GM21423 (cell line): ENCODE measurements at regions not wholly inside any gene's neighbourhood (a gene's known extent, or its start where the extent isn't known, plus 50 kb on each side); places are given as distances from the start of the nearest gene placed in this dataset.
"Not testable (repeated sequence)": the region's sequence is repeated elsewhere in the genome, so short reads cannot be mapped to it uniquely, and the experiment has no call there.

Source experiments
- ATAC-seq: cut with Tn5 transposase; IDR thresholded peaks from one replicate; pipeline ENCODE4 v1.9.1; 2021; ENCODE audit warnings: mild to moderate bottlenecking, moderate library complexity; ENCODE audit not compliant: unreplicated experiment

DNA sequence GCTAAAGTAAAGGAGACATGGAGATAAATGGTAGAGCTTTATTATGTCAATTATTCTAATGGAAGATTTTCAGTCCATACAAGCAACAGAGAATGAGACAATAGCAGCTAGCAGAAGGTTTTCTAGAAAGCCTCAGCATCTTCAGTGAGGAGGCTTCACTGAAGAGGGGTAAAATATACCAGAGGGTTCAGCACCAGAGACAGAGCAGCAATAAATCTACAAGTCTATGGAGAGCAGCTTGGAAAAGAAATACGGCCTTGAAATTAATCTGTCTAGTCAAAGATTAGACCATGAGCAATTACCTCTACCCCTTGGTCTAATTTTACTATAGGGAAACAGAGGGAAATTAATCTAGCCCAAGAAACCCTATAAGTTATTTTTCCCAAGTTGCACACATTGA lies 185.7 kb upstream of the CRIM1 start:
- ATAC-seq = no peak

DNA sequence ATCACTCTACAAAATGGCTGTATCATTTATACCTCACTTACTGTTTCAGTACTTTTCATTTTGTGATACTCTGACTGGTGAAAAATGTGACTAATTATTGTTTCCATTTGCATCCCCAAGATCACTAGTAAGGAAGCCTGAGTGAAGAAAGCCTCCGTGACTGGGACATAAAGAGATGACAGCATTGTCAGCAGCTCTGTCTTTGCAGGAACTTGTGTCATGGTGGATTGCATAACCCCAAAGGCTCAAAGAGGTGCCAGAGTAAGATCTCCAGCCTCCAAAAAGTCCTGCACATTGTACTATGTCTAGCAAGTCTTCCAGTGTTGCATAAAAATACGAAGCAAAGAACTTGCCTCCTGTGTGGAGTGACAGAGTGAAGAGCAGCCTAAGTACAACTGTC lies 187.5 kb upstream of the CRIM1 start:
- no peak for ATAC-seq

DNA sequence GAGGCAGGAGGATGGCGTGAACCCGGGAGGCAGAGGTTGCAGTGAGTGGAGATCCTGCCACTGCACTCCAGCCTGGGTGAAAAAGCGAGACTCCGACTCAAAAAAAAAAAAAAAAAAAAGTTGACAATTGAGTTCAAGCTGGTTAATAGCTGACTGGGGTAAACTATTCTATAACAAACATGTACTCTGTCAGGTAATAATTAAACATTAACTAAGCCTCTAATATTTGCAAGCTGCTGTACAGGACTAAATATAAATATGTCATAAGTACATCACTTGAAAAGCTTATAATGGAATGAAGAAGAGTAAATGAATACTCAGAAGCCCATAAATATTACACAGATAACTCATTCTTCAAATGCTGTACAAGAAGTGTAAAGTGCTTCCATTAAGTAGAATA lies 190.4 kb upstream of the CRIM1 start:
- peak; percentile 71 for ATAC-seq

GRCh38 chr2:36163520-36164254 lies 191.9 kb upstream of the CRIM1 start:
- ATAC-seq = peak; percentile 74

DNA sequence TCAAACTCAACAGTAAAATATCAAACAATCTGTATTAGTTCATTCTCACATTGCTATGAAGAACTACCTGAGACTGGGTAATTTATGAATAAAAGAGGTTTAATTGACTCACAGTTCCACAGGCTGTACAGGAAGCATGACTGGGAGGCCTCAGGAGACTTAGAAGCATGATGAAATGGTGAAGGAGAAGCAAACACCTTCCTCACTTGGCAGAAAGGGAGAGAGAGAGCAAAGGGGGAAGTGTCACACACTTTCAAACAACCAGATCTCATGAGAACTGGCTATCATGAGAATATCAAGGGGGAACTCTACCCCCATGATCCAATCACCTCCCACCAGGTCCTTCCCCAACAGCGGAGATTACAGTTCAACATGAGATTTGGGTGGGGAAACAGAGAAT lies 198.5 kb upstream of the CRIM1 start:
- ATAC-seq = not testable (repeated sequence)

DNA sequence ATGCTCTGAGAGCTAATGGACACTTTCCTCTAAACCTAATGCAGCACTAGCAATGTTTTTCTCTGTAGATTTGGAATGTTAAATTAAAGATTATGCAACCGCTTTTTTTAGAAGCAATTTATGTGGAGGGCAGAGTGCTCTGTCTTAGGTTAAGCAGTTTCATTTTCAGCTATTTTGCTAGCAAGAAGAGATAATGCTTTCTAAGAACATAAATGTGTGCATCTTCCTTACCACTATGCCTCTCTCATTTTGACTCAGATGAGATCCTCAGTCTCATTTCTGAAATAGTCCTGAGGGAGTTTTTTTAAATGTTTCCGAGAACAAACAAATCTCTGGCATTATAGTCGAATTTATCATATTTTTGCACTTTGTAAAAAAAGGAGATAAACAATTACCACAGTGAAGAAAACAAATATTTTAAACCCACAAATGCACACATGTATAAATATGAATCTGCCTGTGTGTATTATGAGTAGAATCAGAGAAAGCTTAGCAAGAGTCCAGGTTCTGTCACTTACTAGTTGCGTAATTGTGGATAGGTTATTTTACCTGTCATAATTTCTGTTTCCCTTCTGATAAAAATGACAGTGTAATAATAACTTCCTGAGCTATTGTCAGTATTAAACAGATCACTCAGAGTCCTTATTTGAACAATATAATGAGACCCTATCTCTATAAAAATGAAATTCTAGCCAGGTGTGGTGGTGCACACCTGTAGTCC lies 207.7 kb upstream of the CRIM1 start:
- peak; percentile 90 for ATAC-seq

GRCh38 chr2:36146765-36147164 lies 208.8 kb upstream of the CRIM1 start:
- no peak for ATAC-seq

- no peak for ATAC-seq
Measured at GRCh38 chr2:36140391-36140790, 215.2 kb upstream of the CRIM1 start.

- no peak for ATAC-seq
Measured at GRCh38 chr2:36137612-36138011, 218.0 kb upstream of the CRIM1 start.

DNA sequence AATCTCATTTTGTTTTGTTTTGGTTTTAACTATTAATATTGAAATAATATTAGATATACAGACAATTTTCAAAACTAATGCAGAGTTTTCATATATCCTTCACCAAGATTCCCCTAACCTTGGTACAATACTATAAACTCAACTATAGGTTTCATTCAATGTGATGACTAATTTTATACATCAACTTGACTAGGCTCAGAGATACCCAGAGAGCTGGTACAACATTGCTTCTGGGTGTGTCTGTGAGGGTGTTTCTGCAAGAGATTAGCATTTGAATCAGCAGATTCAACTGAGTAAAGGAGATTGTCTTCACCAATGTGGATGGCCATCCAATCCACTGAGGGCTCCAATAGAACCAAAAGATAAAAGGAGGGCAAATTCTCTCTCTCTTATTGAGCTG lies 221.3 kb upstream of the CRIM1 start:
- ATAC-seq = no peak

DNA sequence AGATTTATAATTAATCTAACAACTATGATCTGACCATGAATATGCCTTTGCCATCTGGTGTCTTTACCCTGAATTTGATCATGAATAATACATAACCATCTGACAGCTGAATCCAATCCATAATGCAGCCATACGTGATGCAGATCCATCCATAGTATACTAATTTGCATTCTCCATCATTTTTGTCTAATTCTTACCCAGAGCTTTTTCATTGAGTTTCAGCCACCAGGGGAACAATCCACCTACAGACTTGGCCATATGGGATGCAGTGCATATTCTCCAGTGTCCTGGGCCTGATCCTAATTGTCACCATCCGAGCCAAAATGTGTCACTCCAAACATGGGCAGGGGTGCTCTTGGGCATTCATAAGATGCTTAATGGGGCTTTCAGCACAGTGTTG lies 227.2 kb upstream of the CRIM1 start:
- no peak for ATAC-seq

GRCh38 chr2:36125702-36126101 lies 229.9 kb upstream of the CRIM1 start:
- no peak for ATAC-seq

GRCh38 chr2:36123995-36124394 lies 231.6 kb upstream of the CRIM1 start:
- ATAC-seq = no peak

GRCh38 chr2:36097022-36097421 lies 258.6 kb upstream of the CRIM1 start:
- ATAC-seq = no peak

GRCh38 chr2:36091844-36092741 lies 263.5 kb upstream of the CRIM1 start:
- ATAC-seq = not testable (repeated sequence)

GRCh38 chr2:36088716-36089328 lies 266.8 kb upstream of the CRIM1 start:
- no peak for ATAC-seq

DNA sequence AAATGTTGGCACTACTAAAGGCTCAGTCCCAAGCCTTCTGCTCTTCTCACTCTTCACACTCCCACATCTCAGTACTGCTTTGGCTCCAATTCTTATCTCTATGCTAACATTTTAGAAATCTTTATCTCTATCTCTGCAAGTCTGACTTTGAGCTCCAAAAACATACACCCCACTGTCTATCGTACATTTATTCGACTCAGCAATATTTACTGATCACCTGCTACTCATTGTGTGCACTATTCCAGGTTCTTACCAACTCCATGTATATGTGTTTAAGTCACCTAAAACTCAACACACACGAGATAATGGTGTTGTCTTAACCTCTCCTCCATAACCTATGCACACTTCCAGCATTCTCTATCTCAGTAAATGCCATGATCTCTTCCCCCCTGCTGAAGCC lies 268.2 kb upstream of the CRIM1 start:
- ATAC-seq = no peak

DNA sequence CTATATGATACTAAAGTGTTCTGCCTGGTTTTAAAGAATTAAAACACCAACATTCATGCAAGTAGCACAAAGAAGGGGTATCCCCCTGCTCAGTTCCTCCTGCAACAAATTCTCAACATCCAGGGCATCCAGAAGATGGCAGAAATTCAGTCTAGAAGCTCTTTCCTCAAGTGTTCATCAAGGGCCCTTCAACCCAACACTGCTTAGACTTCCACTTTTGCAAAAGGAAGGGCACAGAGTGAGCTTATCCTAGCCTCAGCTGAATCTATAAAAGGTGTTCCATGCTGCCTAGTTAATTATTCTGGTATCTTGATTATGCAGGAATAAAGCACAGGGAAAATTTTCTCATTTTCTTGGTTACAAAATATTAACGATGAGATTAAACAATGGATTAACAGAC lies 275.8 kb upstream of the CRIM1 start:
- ATAC-seq = no peak

- ATAC-seq = no peak
Measured at GRCh38 chr2:36074008-36074407, 281.6 kb upstream of the CRIM1 start.

GRCh38 chr2:36071698-36072097 lies 283.9 kb upstream of the CRIM1 start:
- no peak for ATAC-seq

GRCh38 chr2:36069074-36069473 lies 286.5 kb upstream of the CRIM1 start:
- ATAC-seq = no peak
